ENCODE measurements at regions not wholly inside any gene's neighbourhood (a gene's known extent, or its start where the extent isn't known, plus 50 kb on each side); places are given as distances from the start of the nearest gene placed in this dataset.

DNA sequence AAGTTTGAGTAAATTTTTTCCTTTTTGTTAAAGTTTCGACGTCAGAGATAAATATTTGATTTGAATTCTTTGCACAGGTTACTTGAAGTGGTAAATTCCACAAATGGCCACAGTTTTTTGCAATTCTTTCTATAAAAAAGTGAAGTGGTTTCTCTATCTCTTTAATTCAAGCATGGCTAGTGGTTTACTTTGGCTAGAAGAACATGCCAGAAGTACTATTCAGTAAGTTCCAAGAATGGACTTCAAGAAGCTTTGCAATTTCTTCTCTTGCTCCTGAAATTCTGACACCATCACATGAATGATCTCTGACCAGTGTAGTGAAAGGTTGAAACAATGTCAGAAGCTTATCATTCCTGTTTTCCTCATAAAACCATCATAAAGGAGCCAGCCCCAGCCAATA, 55.7 kb upstream of the RNPC3 start:
- TF ChIP-seq, protein P1, sequence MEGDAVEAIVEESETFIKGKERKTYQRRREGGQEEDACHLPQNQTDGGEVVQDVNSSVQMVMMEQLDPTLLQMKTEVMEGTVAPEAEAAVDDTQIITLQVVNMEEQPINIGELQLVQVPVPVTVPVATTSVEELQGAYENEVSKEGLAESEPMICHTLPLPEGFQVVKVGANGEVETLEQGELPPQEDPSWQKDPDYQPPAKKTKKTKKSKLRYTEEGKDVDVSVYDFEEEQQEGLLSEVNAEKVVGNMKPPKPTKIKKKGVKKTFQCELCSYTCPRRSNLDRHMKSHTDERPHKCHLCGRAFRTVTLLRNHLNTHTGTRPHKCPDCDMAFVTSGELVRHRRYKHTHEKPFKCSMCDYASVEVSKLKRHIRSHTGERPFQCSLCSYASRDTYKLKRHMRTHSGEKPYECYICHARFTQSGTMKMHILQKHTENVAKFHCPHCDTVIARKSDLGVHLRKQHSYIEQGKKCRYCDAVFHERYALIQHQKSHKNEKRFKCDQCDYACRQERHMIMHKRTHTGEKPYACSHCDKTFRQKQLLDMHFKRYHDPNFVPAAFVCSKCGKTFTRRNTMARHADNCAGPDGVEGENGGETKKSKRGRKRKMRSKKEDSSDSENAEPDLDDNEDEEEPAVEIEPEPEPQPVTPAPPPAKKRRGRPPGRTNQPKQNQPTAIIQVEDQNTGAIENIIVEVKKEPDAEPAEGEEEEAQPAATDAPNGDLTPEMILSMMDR (IDR thresholded peaks at IDR 0.05): no peak
- no peak overlapping the region for H3K4me3 Mint-ChIP-seq

DNA sequence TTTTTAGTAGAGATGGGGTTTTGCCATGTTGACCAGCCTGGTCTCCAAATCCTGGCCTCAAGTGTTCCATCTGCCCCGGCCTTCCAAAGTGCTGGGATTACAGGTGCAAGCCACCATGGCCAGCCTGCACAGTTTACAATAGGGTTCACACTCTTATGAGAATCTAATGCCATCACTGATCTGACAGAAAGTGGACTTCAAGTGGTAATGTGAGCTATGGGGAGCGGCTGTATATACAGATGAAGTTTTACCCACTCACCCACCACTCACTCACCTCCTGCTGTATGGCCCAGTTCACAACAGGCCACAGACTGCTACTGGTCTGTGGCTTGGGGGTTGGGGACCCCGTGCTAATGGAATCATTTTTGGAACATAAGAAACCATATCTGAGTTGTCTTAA, 58.4 kb upstream of the RNPC3 start:
- Mint-ChIP-seq H3K4me3 (no peak overlapping the region), H3K4me1 (no peaks in the 10 kb centered on the region), H3K9me3 (no peaks in the 10 kb centered on the region), H3K36me3 (ENCODE audit: low read depth) (no peaks in the 10 kb centered on the region), H3K27ac (no peak overlapping the region), H3K27me3 (ENCODE audit: low read depth, poor library complexity) (peaks cover 8% of the 10 kb centered on the region)
- TF ChIP-seq, protein P1 (IDR thresholded peaks at IDR 0.05): no peak
- DNase-seq: no peak

More for the DNA sequence above, 55.7 kb upstream of the RNPC3 start:
- no peak for DNase-seq
- Mint-ChIP-seq H3K9me3 (no peaks in the 10 kb centered on the region), H3K4me1 (no peaks in the 10 kb centered on the region), H3K27ac (no peak overlapping the region), H3K36me3 (ENCODE audit: low read depth) (no peaks in the 10 kb centered on the region), H3K27me3 (ENCODE audit: low read depth, poor library complexity) (no peaks in the 10 kb centered on the region)

DNA sequence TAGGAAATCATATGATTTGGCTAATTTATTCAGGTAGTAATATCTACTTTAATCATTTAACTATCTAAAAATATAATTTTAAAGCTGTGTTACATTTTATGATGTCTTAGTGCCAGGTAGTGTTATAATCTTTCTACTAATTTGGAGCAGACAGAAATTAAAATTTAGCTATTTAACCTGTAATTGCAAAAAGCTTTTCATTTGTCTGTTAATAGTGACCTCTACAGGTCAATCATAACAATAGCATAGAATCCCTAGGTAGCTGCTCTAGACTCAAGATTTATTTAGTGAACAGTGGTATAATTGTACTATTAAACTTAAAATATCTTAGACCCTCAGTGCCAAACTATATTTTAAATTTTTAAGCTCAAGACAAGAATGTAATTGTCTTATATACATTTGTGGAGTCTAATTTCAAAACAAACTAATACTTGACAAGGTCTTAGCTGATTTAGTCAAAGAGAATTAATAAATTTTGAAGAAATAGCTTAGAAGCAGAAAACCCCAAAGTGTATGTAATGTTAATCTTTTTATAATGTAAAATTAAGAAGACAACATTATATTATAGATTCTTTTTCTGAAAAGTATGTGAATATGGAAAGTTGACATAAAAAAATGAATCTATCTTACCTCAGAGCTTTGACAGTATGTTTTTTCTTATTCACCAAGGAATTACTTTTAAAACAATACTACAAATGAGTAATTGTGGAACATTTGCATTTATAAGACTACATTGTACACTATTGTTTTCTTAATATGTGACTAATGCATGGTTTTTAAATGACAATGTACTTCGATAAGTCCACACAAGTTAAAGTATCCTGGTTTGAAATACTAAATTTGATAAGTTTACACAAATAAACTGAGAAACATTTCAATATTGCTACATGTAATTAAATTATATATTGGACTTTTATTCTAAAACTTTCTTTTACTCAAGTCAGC, 64.1 kb upstream of the RNPC3 start:
- H3K9me3 Mint-ChIP-seq: no peaks in the 10 kb centered on the region
- H3K27me3 Mint-ChIP-seq (ENCODE audit: low read depth, poor library complexity): peaks cover 12% of the 10 kb centered on the region
- no peak overlapping the region for H3K4me3 Mint-ChIP-seq
- no peak overlapping the region for H3K27ac Mint-ChIP-seq
- H3K4me1 Mint-ChIP-seq: peaks cover 10% of the 10 kb centered on the region
- no peaks in the 10 kb centered on the region for H3K36me3 Mint-ChIP-seq (ENCODE audit: low read depth)
- TF ChIP-seq, protein P1 (IDR thresholded peaks at IDR 0.05): peak; percentile 66
- DNase-seq: no peak

DNA sequence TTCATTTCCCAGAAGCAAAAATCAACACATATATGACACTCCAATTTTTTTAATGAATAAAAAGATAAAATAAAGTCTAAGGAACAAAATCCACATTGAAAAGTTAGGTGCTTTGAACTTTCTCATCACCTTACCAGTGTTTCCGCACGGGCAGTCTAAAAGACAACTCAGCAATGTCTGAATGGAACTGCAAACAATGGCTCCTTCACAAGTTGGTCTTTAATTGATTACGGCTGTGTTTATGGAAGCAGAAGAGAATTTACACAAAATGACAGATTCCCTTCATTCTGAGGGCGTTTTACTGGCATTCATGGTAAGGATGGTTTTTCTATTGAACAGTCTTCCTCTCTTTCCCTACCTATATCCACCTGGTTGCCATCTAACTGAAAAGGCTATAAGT, 65.0 kb upstream of the RNPC3 start:
- DNase-seq: no peak
- Mint-ChIP-seq H3K4me3 (no peak overlapping the region), H3K36me3 (ENCODE audit: low read depth) (no peaks in the 10 kb centered on the region), H3K27ac (no peak overlapping the region), H3K27me3 (ENCODE audit: low read depth, poor library complexity) (peaks cover 12% of the 10 kb centered on the region), H3K9me3 (no peaks in the 10 kb centered on the region), H3K4me1 (peaks cover 10% of the 10 kb centered on the region)
- TF ChIP-seq, protein P1 (IDR thresholded peaks at IDR 0.05): no peak

DNA sequence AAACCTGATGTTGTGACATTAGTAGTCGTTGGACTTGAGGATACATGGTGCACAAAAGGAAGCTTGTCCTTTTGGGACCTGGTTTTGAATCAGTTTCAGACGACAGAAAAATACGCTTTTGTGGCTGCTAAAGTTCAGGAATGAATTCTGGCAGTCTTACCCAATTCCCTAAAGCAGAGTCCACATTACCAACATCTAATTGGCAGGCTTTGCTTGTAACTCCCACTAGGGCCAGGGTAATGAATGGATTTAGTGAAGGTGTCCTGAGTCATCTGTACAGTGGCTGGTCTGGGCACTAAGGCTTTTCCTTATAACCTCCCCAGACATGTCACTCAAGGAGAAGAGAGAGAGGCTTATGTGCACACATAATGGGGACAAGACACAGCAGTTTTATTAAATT, 66.2 kb upstream of the RNPC3 start:
- Mint-ChIP-seq H3K9me3 (no peaks in the 10 kb centered on the region), H3K4me3 (no peak overlapping the region), H3K27me3 (ENCODE audit: low read depth, poor library complexity) (peaks cover 9% of the 10 kb centered on the region), H3K27ac (no peak overlapping the region), H3K4me1 (peaks cover 10% of the 10 kb centered on the region), H3K36me3 (ENCODE audit: low read depth) (no peaks in the 10 kb centered on the region)
- TF ChIP-seq, protein P1 (IDR thresholded peaks at IDR 0.05): no peak
- DNase-seq: no peak

Measured in nephron progenitor cell (in vitro differentiated cells).